Osteocyte (in vitro differentiated cells): ENCODE measurements at regions not wholly inside any gene's neighbourhood (a gene's known extent, or its start where the extent isn't known, plus 50 kb on each side); places are given as distances from the start of the nearest gene placed in this dataset.

Source experiments
- DNase-seq: peaks from one replicate; pipeline ENCODE4 v3.0.0; 2021; ENCODE audit warnings: mixed read lengths; ENCODE audit not compliant: unreplicated experiment; ENCODE audit errors: extremely low spot score
- H3K27ac Mint-ChIP-seq: one replicate; pipeline ENCODE4 v1.8.0; 2021; ENCODE audit warnings: mild to moderate bottlenecking, mixed read lengths; ENCODE audit not compliant: unreplicated experiment
- H3K27me3 Mint-ChIP-seq: one replicate; pipeline ENCODE4 v1.8.0; 2021; ENCODE audit warnings: mixed read lengths; ENCODE audit not compliant: unreplicated experiment
- H3K36me3 Mint-ChIP-seq: one replicate; pipeline ENCODE4 v1.8.0; 2021; ENCODE audit warnings: mixed read lengths; ENCODE audit not compliant: unreplicated experiment
- H3K4me1 Mint-ChIP-seq: one replicate; pipeline ENCODE4 v1.8.0; 2021; ENCODE audit warnings: mixed read lengths; ENCODE audit not compliant: unreplicated experiment
- H3K4me3 Mint-ChIP-seq: one replicate; pipeline ENCODE4 v1.8.0; 2021; ENCODE audit warnings: mild to moderate bottlenecking, moderate library complexity, mixed read lengths; ENCODE audit not compliant: unreplicated experiment
- H3K9me3 Mint-ChIP-seq: one replicate; pipeline ENCODE4 v1.8.0; 2021; ENCODE audit warnings: mixed read lengths; ENCODE audit not compliant: unreplicated experiment
- TF ChIP-seq, protein P1 (sequence below): fragments of 200-600 bp; sonication (generic); IDR thresholded peaks from 2 replicates; pipeline ENCODE4 v1.5.0; 2021; ENCODE audit warnings: antibody characterized with exemption, mild to moderate bottlenecking, moderate library complexity

DNA sequence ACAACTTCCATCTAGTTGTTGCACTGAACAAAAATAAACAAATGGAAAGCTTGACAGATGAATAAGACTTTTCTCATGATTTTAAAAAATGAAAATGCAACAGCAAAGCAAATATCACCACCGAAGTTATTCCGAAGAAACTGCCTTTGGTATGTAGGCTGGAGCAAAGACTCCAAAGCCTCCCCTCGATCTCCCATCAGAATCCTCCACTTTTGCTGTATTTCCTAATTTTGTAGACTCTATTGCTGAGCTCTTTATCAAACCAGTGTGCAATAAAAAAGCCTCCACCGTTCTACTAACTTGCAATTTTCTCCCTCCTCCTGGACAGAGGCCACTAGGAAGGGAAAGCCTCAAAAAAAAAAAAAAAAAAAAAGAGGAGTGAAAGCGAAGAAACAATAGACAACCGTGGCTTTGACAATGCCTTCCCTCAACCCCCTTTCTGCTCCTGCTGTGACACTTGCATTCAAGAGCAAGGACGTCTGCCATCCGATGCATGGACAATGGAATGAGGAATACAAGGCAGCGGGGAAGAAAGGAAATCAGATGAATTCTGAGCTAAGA lies 190.9 kb upstream of the BLID start:
- H3K27ac Mint-ChIP-seq, result no peak overlapping the region
- peaks cover 50% of the 10 kb centered on the region for H3K27me3 Mint-ChIP-seq
- no peaks in the 10 kb centered on the region for H3K36me3 Mint-ChIP-seq
- no peak for DNase-seq
- TF ChIP-seq, protein P1, sequence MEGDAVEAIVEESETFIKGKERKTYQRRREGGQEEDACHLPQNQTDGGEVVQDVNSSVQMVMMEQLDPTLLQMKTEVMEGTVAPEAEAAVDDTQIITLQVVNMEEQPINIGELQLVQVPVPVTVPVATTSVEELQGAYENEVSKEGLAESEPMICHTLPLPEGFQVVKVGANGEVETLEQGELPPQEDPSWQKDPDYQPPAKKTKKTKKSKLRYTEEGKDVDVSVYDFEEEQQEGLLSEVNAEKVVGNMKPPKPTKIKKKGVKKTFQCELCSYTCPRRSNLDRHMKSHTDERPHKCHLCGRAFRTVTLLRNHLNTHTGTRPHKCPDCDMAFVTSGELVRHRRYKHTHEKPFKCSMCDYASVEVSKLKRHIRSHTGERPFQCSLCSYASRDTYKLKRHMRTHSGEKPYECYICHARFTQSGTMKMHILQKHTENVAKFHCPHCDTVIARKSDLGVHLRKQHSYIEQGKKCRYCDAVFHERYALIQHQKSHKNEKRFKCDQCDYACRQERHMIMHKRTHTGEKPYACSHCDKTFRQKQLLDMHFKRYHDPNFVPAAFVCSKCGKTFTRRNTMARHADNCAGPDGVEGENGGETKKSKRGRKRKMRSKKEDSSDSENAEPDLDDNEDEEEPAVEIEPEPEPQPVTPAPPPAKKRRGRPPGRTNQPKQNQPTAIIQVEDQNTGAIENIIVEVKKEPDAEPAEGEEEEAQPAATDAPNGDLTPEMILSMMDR, result no peak
- H3K4me1 Mint-ChIP-seq, result no peaks in the 10 kb centered on the region
- no peaks in the 10 kb centered on the region for H3K9me3 Mint-ChIP-seq
- no peak overlapping the region for H3K4me3 Mint-ChIP-seq

GRCh38 chr11:122305426-122306320 lies 189.7 kb upstream of the BLID start:
- Mint-ChIP-seq H3K27me3 (peaks cover 46% of the 10 kb centered on the region), H3K27ac (no peak overlapping the region), H3K9me3 (no peaks in the 10 kb centered on the region), H3K4me1 (no peaks in the 10 kb centered on the region), H3K36me3 (no peaks in the 10 kb centered on the region), H3K4me3 (no peak overlapping the region)
- TF ChIP-seq, protein P1, result no peak
- DNase-seq, result no peak

- H3K4me1 Mint-ChIP-seq, result no peaks in the 10 kb centered on the region
- TF ChIP-seq, protein P1, result no peak
- H3K36me3 Mint-ChIP-seq, result no peaks in the 10 kb centered on the region
- peaks cover 47% of the 10 kb centered on the region for H3K27me3 Mint-ChIP-seq
- no peak overlapping the region for H3K4me3 Mint-ChIP-seq
- no peaks in the 10 kb centered on the region for H3K9me3 Mint-ChIP-seq
- H3K27ac Mint-ChIP-seq, result no peak overlapping the region
- no peak for DNase-seq
Observed at GRCh38 chr11:122304973-122305372, 189.0 kb upstream of the BLID start.

DNA sequence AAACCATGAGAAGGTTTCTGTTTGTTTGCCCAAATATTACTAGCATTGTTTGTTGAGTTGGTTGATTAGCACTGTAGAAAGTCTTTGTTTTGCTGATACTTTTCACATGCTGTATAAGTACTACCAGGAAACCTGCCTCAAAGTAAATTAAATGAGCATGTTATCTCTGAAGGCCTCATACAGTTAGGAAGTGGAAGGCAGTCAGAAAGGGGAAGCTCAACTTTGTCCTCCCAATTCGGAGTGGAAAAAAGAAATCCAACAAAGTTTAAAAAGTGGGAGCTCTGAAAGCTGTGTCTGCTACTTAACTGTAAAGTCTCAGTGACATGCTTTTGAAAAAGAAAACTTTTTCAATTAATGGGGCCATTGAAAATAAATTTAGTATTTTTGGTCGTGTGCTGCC lies 188.3 kb upstream of the BLID start:
- H3K27me3 Mint-ChIP-seq, result peaks cover 45% of the 10 kb centered on the region
- H3K9me3 Mint-ChIP-seq, result peaks cover 1% of the 10 kb centered on the region
- no peak overlapping the region for H3K4me3 Mint-ChIP-seq
- H3K36me3 Mint-ChIP-seq, result no peaks in the 10 kb centered on the region
- H3K27ac Mint-ChIP-seq, result no peak overlapping the region
- no peak for DNase-seq
- TF ChIP-seq, protein P1, result no peak
- no peaks in the 10 kb centered on the region for H3K4me1 Mint-ChIP-seq

DNA sequence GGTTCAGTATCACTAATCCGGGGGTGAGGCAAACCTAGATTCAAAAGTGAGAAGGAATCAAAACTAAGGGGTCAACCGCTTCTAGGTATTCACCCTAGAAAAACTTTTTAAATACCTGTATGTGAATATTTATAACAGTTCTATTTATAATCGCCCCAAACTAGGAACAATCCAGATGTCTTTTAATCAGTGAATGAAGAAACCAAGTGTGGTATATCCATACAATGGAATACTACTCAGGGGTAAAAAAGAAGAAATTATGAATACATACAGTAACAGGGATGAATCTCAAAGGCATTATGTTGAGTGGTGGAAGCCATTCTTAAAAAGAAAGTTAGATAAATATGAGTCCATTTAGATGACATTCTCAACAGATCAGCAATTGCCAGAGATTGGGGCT lies 178.0 kb upstream of the BLID start:
- TF ChIP-seq, protein P1, result no peak
- DNase-seq, result no peak
- no peaks in the 10 kb centered on the region for H3K36me3 Mint-ChIP-seq
- peaks cover 19% of the 10 kb centered on the region for H3K27me3 Mint-ChIP-seq
- H3K4me3 Mint-ChIP-seq, result no peak overlapping the region
- peaks cover 15% of the 10 kb centered on the region for H3K9me3 Mint-ChIP-seq
- H3K27ac Mint-ChIP-seq, result no peak overlapping the region
- no peaks in the 10 kb centered on the region for H3K4me1 Mint-ChIP-seq
